H1 (cell line): ENCODE measurements at regions not wholly inside any gene's neighbourhood (a gene's known extent, or its start where the extent isn't known, plus 50 kb on each side); places are given as distances from the start of the nearest gene placed in this dataset.
A peak's percentile ranks its signal among the peaks of the same experiment; 100 is the strongest.

Source experiments
- CTCF ChIA-PET: fragments of 300-600 bp; sonication (Branson Sonifier 250); formaldehyde crosslinking; loops from one replicate; lab custom pipeline; 2021; ENCODE audit not compliant: partially characterized antibody; lab: Charles Lee
- POLR2A ChIA-PET: fragments of 300-600 bp; sonication (Branson Sonifier 250); formaldehyde crosslinking; loops from one replicate; lab custom pipeline; 2021; ENCODE audit warnings: inconsistent platforms; ENCODE audit not compliant: partially characterized antibody; lab: Charles Lee
- DNase-seq, 2 experiments: peaks; one replicate each; pipeline versions ENCODE4 v3.0.0 to v3.0.0-alpha.2; 2010 to 2022; ENCODE audit warnings: low spot score in 2 of 2, low read depth in 1 of 2, mixed read lengths in 1 of 2
- FAIRE-seq: peaks from 2 replicates; lab custom pipeline; 2011; peaks lifted over from hg19 to GRCh38; lab: Jason Lieb, UNC
- H2AFZ ChIP-seq: 2 replicates; pipeline ENCODE4 v1.8.1; 2012; ENCODE audit warnings: low read length, inconsistent platforms
- H2AK5ac ChIP-seq: 2 replicates; pipeline ENCODE4 v1.6.1; 2013; ENCODE audit warnings: low read depth, low read length
- H2BK120ac ChIP-seq: replicated peaks from 2 replicates; pipeline ENCODE3; 2013; ENCODE audit warnings: low read depth, low read length, inconsistent platforms
- H2BK12ac ChIP-seq: 2 replicates; pipeline ENCODE4 v1.6.1; 2013; ENCODE audit warnings: low read depth, low read length
- H2BK15ac ChIP-seq: 2 replicates; pipeline ENCODE4 v1.6.1; 2013; ENCODE audit warnings: low read length
- H2BK20ac ChIP-seq: 2 replicates; pipeline ENCODE4 v1.6.1; 2013; ENCODE audit warnings: low read length
- H2BK5ac ChIP-seq: 2 replicates; pipeline ENCODE4 v1.6.1; 2013; ENCODE audit warnings: low read depth, low read length
- H3K14ac ChIP-seq: 2 replicates; pipeline ENCODE4 v1.6.1; 2013; ENCODE audit warnings: inconsistent platforms; ENCODE audit not compliant: insufficient read length
- H3K18ac ChIP-seq: 2 replicates; pipeline ENCODE4 v1.6.1; 2013; ENCODE audit warnings: low read length; ENCODE audit errors: extremely low read depth
- H3K23ac ChIP-seq: 2 replicates; pipeline ENCODE4 v1.6.1; 2013; ENCODE audit warnings: inconsistent platforms; ENCODE audit not compliant: insufficient read length
- H3K23me2 ChIP-seq: 2 replicates; pipeline ENCODE4 v1.6.1; 2013; ENCODE audit warnings: low read depth, low read length
- H3K27ac ChIP-seq: 2 replicates; pipeline ENCODE4 v1.6.1; 2011; ENCODE audit warnings: low read depth, low read length, inconsistent platforms
- H3K27me3 ChIP-seq, 4 experiments: replicated peaks in 1 of 4; 1 replicate in 1 of 4; 2 replicates in 3 of 4; pipeline versions ENCODE4 v1.6.1 to v1.8.1; 2011 to 2013; ENCODE audit warnings: low read length in 3 of 4, mild to moderate bottlenecking in 3 of 4, inconsistent platforms in 2 of 4, mixed read lengths in 2 of 4, moderate library complexity in 1 of 4; ENCODE audit not compliant: control insufficient read depth in 3 of 4, insufficient read depth in 3 of 4; ENCODE audit errors: extremely low read depth in 1 of 4
- H3K36me3 ChIP-seq, 4 experiments: 2 replicates each; pipeline versions ENCODE4 v1.6.1 to v1.8.1; 2011 to 2013; ENCODE audit warnings: mild to moderate bottlenecking in 4 of 4, low read length in 3 of 4, moderate library complexity in 2 of 4, control low read depth in 1 of 4, inconsistent platforms in 1 of 4; ENCODE audit not compliant: insufficient read depth in 4 of 4, control insufficient read depth in 2 of 4
- H3K4ac ChIP-seq: replicated peaks from 2 replicates; pipeline ENCODE3; 2013; ENCODE audit warnings: low read length, low read depth, mixed read lengths, inconsistent platforms; ENCODE audit not compliant: insufficient read length
- H3K4me1 ChIP-seq, 4 experiments: replicated peaks in 1 of 4; 1 replicate in 1 of 4; 2 replicates in 3 of 4; pipeline versions ENCODE4 v1.6.1 to v1.8.1; 2011 to 2013; ENCODE audit warnings: low read length in 3 of 4, inconsistent platforms in 2 of 4, mixed read lengths in 1 of 4; ENCODE audit not compliant: insufficient read depth in 4 of 4, control insufficient read depth in 3 of 4
- H3K4me2 ChIP-seq, 2 experiments: 2 replicates each; pipeline versions ENCODE4 v1.6.1 to v1.8.1; 2011 to 2013; ENCODE audit warnings: low read depth in 2 of 2, low read length in 2 of 2, control low read depth in 1 of 2, inconsistent platforms in 1 of 2, mild to moderate bottlenecking in 1 of 2; ENCODE audit not compliant: insufficient read depth in 1 of 2
- H3K4me3 ChIP-seq, 4 experiments: fragments of 200-600, 300-600 bp in 1 of 4; sonication (generic), shearing (Covaris generic), sonication (Bioruptor Twin) in 1 of 4; 2 replicates each; pipeline versions ENCODE4 v1.5.1 to v1.8.1; 2011 to 2016; ENCODE audit warnings: low read length in 4 of 4, low read depth in 3 of 4, control low read depth in 2 of 4, inconsistent platforms in 2 of 4, mild to moderate bottlenecking in 2 of 4, mixed read lengths in 1 of 4, moderate library complexity in 1 of 4; ENCODE audit not compliant: insufficient read depth in 2 of 4; ENCODE audit errors: extremely low read depth in 1 of 4
- H3K56ac ChIP-seq: replicated peaks from 2 replicates; pipeline ENCODE3; 2013; ENCODE audit warnings: low read depth, mild to moderate bottlenecking, mixed read lengths, low read length, inconsistent platforms; ENCODE audit not compliant: insufficient read length
- H3K79me1 ChIP-seq: 2 replicates; pipeline ENCODE4 v1.6.1; 2013; ENCODE audit warnings: low read depth, low read length, control low read depth
- H3K79me2 ChIP-seq, 2 experiments: 2 replicates each; pipeline versions ENCODE4 v1.6.1 to v1.8.1; 2012 to 2013; ENCODE audit warnings: low read length in 2 of 2, mild to moderate bottlenecking in 2 of 2, inconsistent platforms in 1 of 2; ENCODE audit not compliant: insufficient read depth in 2 of 2, control insufficient read depth in 1 of 2
- H3K9ac ChIP-seq, 4 experiments: replicated peaks in 1 of 4; 1 replicate in 1 of 4; 2 replicates in 3 of 4; pipeline versions ENCODE4 v1.6.1 to v1.8.1; 2011 to 2013; ENCODE audit warnings: low read depth in 3 of 4, low read length in 3 of 4, control low read depth in 2 of 4, mild to moderate bottlenecking in 2 of 4, moderate library complexity in 2 of 4, inconsistent platforms in 1 of 4; ENCODE audit errors: extremely low read depth in 1 of 4
- H3K9me3 ChIP-seq, 2 experiments: 2 replicates each; pipeline versions ENCODE4 v1.6.1 to v1.8.1; 2012 to 2013; ENCODE audit warnings: mild to moderate bottlenecking in 2 of 2, moderate library complexity in 2 of 2, control low read depth in 1 of 2, inconsistent platforms in 1 of 2, low read depth in 1 of 2, low read length in 1 of 2, mixed read lengths in 1 of 2; ENCODE audit not compliant: insufficient read depth in 2 of 2
- H4K20me1 ChIP-seq, 2 experiments: replicated peaks in 1 of 2; 2 replicates each; pipeline versions ENCODE3 to v1.8.1; 2011 to 2013; ENCODE audit warnings: inconsistent platforms in 2 of 2, low read length in 2 of 2, mild to moderate bottlenecking in 1 of 2; ENCODE audit not compliant: insufficient read depth in 2 of 2, control insufficient read depth in 1 of 2
- H4K5ac ChIP-seq: 2 replicates; pipeline ENCODE4 v1.6.1; 2013; ENCODE audit warnings: low read length, low read depth, mixed read lengths, inconsistent platforms; ENCODE audit not compliant: insufficient read length
- H4K8ac ChIP-seq: 2 replicates; pipeline ENCODE4 v1.8.0; 2013; ENCODE audit warnings: mild to moderate bottlenecking, moderate library complexity, low read length, inconsistent platforms; ENCODE audit not compliant: insufficient read depth; ENCODE audit errors: extremely low read depth
- H4K91ac ChIP-seq: replicated peaks from 2 replicates; pipeline ENCODE3; 2013; ENCODE audit warnings: low read length, mixed read lengths, inconsistent platforms; ENCODE audit not compliant: insufficient read length
- ASH2L ChIP-seq: fragments of 200-600, 300-600 bp; sonication (generic); IDR thresholded peaks from one replicate; pipeline ENCODE4 v1.7.1; 2017; ENCODE audit warnings: low read length
- RFX5 ChIP-seq: IDR thresholded peaks from 2 replicates; pipeline ENCODE4 v1.6.1; 2011; ENCODE audit warnings: low read depth, low read length, improper control_type of control experiment, borderline replicate concordance
- WGBS, 2 experiments: shearing (Covaris generic) in 1 of 2; methylation state at CpG; one replicate each; pipeline versions ENCODE4 v1.1.6 to v1.1.7; 2013 to 2015; ENCODE audit warnings: low lambda C conversion rate in 2 of 2, mixed read lengths in 2 of 2, inconsistent platforms in 1 of 2, low coverage in 1 of 2, missing lambda C conversion rate in 1 of 2; ENCODE audit not compliant: insufficient replicate concordance in 2 of 2, insufficient coverage in 1 of 2, insufficient read length in 1 of 2; ENCODE audit errors: extremely low coverage in 1 of 2, missing lambda C conversion rate in 1 of 2; 5-methylcytosine and 5-hydroxymethylcytosine counted together

DNA sequence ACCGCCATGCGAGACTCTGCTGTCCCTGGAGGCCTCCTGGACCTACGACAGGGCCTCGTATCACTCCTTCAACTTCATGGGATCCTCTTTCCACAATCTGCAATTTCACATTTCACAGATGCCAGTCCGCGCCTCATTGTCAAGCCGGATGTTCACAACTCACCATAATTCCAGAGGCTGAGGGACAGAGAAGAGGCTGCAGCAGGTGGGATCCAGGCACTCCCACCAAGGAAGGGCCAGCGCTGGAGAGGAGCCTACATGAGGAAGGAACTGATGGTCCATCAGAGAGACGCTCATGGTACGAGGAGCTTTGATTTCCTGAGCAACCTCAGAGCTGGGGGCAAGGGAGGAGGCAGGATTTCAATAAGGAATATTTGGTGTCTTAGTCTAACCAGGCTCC, 495.0 kb downstream of the BRD1 start:
- WGBS, 2 experiments: 91% methylated on average over 10 of the region's 10 CpGs; no CpG with 5 or more reads in 1 of the 2 experiments
- no peak overlapping the region for H2BK15ac ChIP-seq
- no peak overlapping the region for H2BK5ac ChIP-seq
- H4K91ac ChIP-seq: no peak overlapping the region
- H4K20me1 ChIP-seq: no peaks in the 10 kb centered on the region
- no peak overlapping the region for H3K4ac ChIP-seq
- no peaks in the 10 kb centered on the region for H3K36me3 ChIP-seq
- H2BK12ac ChIP-seq: no peak overlapping the region
- no peaks in the 10 kb centered on the region for H3K79me1 ChIP-seq
- no peaks in the 10 kb centered on the region; a peak in 1 of 4 replicates for H3K9me3 ChIP-seq
- no peak overlapping the region for H4K8ac ChIP-seq
- no peak overlapping the region for H3K14ac ChIP-seq
- DNase-seq: peak in 1 of 2 experiments; percentile 23
- H2AFZ ChIP-seq: no peak overlapping the region
- no peaks in the 10 kb centered on the region for H3K79me2 ChIP-seq
- H3K9ac ChIP-seq: no peak overlapping the region
- TF ChIP-seq ASH2L (no peak), RFX5 (no peak)
- H3K23me2 ChIP-seq: no peaks in the 10 kb centered on the region
- H4K5ac ChIP-seq: no peak overlapping the region
- H3K27ac ChIP-seq: no peak overlapping the region
- no peak overlapping the region for H2BK20ac ChIP-seq
- H3K27me3 ChIP-seq: no peaks in the 10 kb centered on the region
- ChIA-PET CTCF (no interaction called here), POLR2A (no interaction called here)
- H2BK120ac ChIP-seq: no peak overlapping the region
- no peak for FAIRE-seq
- no peak overlapping the region for H3K23ac ChIP-seq
- H3K4me2 ChIP-seq: no peak overlapping the region
- H2AK5ac ChIP-seq: no peak overlapping the region
- no peak overlapping the region for H3K4me3 ChIP-seq
- H3K18ac ChIP-seq: no peak overlapping the region
- no peak overlapping the region for H3K56ac ChIP-seq
- H3K4me1 ChIP-seq: peaks cover 0 to 7% (median 2%) of the 10 kb centered on the region in 4 experiments; a peak in 5 of 7 replicates
